ENCODE measurements at regions not wholly inside any gene's neighbourhood (a gene's known extent, or its start where the extent isn't known, plus 50 kb on each side); places are given as distances from the start of the nearest gene placed in this dataset.

DNA sequence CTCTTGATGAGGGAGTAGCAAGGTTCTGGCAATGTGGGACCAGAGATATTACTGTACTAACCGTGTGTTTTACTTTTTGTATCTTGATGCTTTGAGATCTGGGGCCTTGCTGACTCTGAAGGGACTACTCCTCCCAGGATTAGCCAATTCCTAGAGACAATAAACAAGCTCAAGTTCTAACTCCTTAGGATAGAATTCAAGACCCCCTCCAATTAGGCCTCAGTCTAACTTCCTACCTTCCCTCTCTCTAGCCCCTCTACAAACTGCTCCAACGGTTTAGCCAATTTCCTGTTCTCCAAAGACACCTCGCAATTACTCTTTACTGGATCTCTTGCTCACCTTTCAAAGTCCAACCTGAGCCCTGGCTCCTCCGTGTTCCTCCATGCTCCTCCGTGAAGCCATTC lies 158.7 kb upstream of the JARID2 start:
- TF ChIP-seq ETV6 (CRISPR knock-in tag; IDR thresholded peaks at IDR 0.05) (no peak), GABPB1 (CRISPR knock-in tag; IDR thresholded peaks at IDR 0.05) (no peak)
- TF ChIP-seq, protein P1, sequence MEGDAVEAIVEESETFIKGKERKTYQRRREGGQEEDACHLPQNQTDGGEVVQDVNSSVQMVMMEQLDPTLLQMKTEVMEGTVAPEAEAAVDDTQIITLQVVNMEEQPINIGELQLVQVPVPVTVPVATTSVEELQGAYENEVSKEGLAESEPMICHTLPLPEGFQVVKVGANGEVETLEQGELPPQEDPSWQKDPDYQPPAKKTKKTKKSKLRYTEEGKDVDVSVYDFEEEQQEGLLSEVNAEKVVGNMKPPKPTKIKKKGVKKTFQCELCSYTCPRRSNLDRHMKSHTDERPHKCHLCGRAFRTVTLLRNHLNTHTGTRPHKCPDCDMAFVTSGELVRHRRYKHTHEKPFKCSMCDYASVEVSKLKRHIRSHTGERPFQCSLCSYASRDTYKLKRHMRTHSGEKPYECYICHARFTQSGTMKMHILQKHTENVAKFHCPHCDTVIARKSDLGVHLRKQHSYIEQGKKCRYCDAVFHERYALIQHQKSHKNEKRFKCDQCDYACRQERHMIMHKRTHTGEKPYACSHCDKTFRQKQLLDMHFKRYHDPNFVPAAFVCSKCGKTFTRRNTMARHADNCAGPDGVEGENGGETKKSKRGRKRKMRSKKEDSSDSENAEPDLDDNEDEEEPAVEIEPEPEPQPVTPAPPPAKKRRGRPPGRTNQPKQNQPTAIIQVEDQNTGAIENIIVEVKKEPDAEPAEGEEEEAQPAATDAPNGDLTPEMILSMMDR (IDR thresholded peaks at IDR 0.05) = no peak
